ENCODE measurements at regions not wholly inside any gene's neighbourhood (a gene's known extent, or its start where the extent isn't known, plus 50 kb on each side); places are given as distances from the start of the nearest gene placed in this dataset.

DNA sequence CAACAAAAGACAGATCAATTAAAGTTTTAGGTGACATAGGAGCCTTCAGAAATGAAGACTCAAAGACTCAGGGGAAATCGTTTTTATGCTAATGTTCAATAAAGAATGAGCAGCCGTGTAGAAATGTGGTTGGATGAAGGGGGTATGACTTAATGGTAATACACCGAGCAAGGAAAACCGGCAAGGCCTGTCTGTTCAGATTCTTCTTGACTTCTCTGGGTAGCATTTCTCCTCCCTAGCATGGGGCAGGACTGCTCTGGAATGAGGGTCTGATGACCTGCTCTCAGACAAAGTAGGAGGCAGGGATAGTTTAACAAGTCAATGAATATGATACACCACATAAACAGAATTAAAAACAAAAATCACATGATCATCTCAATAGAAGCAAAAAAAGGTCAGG is 487.4 kb downstream of the ZNF608 start:
- TF ChIP-seq EZH2 (IDR thresholded peaks at IDR 0.05) (no peak), POLR2AphosphoS5 (IDR thresholded peaks at IDR 0.05; ENCODE audit: borderline replicate concordance, low read depth, low read length) (no peak)
